Smooth muscle cell (in vitro differentiated cells): ENCODE measurements at regions not wholly inside any gene's neighbourhood (a gene's known extent, or its start where the extent isn't known, plus 50 kb on each side); places are given as distances from the start of the nearest gene placed in this dataset.

ENCODE experiments used
- DNase-seq: peaks from one replicate; lab custom pipeline; 2025; ENCODE audit not compliant: unreplicated experiment; lab: John Stamatoyannopoulos, UW
- H2AFZ ChIP-seq: fragments of 200-600 bp; sonication (generic); 2 replicates; pipeline ENCODE4 v1.6.0; 2016; ENCODE audit warnings: antibody characterized with exemption, low read depth, mild to moderate bottlenecking
- H3F3A ChIP-seq: fragments of 200-600 bp; sonication (generic); 2 replicates; pipeline ENCODE4 v1.6.0; 2017; ENCODE audit warnings: antibody characterized with exemption, low read depth
- H3K27ac ChIP-seq: fragments of 200-600 bp; sonication (generic); 2 replicates; pipeline ENCODE4 v1.5.1; 2016; ENCODE audit warnings: low read depth, mild to moderate bottlenecking
- H3K27me3 ChIP-seq: fragments of 200-600 bp; sonication (generic); 2 replicates; pipeline ENCODE4 v1.6.1; 2016; ENCODE audit warnings: low read depth, mild to moderate bottlenecking
- H3K36me3 ChIP-seq: fragments of 200-600 bp; sonication (generic); 2 replicates; pipeline ENCODE4 v1.5.1; 2016; ENCODE audit warnings: low read depth
- H3K4me1 ChIP-seq: fragments of 200-600 bp; sonication (generic); 2 replicates; pipeline ENCODE4 v1.5.1; 2016; ENCODE audit warnings: low read depth
- H3K4me2 ChIP-seq: fragments of 200-600 bp; sonication (generic); 2 replicates; pipeline ENCODE4 v1.6.0; 2016; ENCODE audit warnings: mild to moderate bottlenecking
- H3K4me3 ChIP-seq: fragments of 200-600 bp; sonication (generic); 2 replicates; pipeline ENCODE4 v1.5.1; 2016; ENCODE audit warnings: mild to moderate bottlenecking
- H3K79me2 ChIP-seq: fragments of 200-600 bp; sonication (generic); 2 replicates; pipeline ENCODE4 v1.6.0; 2016; ENCODE audit warnings: low read depth, mild to moderate bottlenecking
- H3K9ac ChIP-seq: fragments of 200-600 bp; sonication (generic); 2 replicates; pipeline ENCODE4 v1.6.0; 2016; ENCODE audit warnings: low read depth
- H3K9me3 ChIP-seq: fragments of 200-600 bp; sonication (generic); replicated peaks from 2 replicates; pipeline ENCODE4 v1.5.1; 2016; ENCODE audit warnings: low read depth
- H4K20me1 ChIP-seq: fragments of 200-600 bp; sonication (generic); 2 replicates; pipeline ENCODE4 v1.6.0; 2016; ENCODE audit warnings: low read depth
- WGBS: methylation state at CpG from one replicate; pipeline ENCODE4 v1.1.7; 2016; ENCODE audit warnings: low lambda C conversion rate; 5-methylcytosine and 5-hydroxymethylcytosine counted together
- TF ChIP-seq, protein P1 (sequence below): fragments of 200-600 bp; sonication (generic); IDR thresholded peaks from 2 replicates; pipeline ENCODE4 v1.5.1; 2017; ENCODE audit warnings: borderline replicate concordance, mild to moderate bottlenecking, antibody characterized with exemption; ENCODE audit not compliant: insufficient read depth, poor library complexity, severe bottlenecking

DNA sequence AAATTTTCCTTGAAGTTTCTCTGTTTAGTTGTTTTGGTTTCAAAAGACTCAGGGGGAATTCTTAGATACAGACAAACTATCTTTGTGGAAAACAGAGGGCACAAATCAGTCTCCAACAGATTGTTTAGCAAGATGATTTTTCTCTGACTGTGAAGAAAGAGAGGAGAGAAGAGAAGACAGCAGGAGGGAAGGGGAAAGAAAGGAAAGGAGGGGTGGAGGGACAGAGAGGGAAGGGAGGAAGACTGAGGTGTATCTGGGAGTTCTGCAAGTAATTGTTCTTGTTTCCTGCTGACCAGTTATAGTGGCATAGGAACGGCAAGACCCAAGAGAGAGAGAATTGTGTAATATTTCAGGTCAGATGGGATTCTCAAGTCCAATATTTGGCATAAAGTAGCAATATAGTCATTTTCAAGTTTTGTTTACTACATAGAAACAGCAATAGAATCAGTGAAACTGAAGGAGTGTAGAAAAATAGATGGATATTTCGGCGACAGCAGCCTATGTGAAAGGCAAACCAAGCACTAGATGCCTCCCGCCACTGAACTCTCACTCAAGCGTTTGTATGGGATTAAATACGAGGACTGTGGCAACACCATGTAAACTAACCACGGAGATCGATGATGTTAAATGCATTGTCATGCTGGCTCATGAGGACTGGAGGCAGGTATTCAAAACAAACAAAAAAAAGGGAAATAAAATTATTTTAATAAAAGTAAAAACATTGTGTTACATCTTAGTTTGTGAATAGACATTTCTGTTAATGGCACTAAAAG lies 342.5 kb downstream of the SLC16A7 start:
- no peak overlapping the region for H3K4me2 ChIP-seq
- H3K4me1 ChIP-seq, result no peaks in the 10 kb centered on the region
- TF ChIP-seq, protein P1, sequence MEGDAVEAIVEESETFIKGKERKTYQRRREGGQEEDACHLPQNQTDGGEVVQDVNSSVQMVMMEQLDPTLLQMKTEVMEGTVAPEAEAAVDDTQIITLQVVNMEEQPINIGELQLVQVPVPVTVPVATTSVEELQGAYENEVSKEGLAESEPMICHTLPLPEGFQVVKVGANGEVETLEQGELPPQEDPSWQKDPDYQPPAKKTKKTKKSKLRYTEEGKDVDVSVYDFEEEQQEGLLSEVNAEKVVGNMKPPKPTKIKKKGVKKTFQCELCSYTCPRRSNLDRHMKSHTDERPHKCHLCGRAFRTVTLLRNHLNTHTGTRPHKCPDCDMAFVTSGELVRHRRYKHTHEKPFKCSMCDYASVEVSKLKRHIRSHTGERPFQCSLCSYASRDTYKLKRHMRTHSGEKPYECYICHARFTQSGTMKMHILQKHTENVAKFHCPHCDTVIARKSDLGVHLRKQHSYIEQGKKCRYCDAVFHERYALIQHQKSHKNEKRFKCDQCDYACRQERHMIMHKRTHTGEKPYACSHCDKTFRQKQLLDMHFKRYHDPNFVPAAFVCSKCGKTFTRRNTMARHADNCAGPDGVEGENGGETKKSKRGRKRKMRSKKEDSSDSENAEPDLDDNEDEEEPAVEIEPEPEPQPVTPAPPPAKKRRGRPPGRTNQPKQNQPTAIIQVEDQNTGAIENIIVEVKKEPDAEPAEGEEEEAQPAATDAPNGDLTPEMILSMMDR, result no peak
- no peaks in the 10 kb centered on the region for H3K9me3 ChIP-seq
- no peak overlapping the region for H2AFZ ChIP-seq
- no peaks in the 10 kb centered on the region for H3K27me3 ChIP-seq
- H3K79me2 ChIP-seq, result no peaks in the 10 kb centered on the region
- no peak overlapping the region for H3K4me3 ChIP-seq
- H3F3A ChIP-seq, result no peaks in the 10 kb centered on the region
- no peak for DNase-seq
- H3K9ac ChIP-seq, result no peak overlapping the region
- no peaks in the 10 kb centered on the region for H3K36me3 ChIP-seq
- 82% methylated on average over 8 of the region's 8 CpGs for WGBS
- no peaks in the 10 kb centered on the region for H4K20me1 ChIP-seq
- H3K27ac ChIP-seq, result no peak overlapping the region

DNA sequence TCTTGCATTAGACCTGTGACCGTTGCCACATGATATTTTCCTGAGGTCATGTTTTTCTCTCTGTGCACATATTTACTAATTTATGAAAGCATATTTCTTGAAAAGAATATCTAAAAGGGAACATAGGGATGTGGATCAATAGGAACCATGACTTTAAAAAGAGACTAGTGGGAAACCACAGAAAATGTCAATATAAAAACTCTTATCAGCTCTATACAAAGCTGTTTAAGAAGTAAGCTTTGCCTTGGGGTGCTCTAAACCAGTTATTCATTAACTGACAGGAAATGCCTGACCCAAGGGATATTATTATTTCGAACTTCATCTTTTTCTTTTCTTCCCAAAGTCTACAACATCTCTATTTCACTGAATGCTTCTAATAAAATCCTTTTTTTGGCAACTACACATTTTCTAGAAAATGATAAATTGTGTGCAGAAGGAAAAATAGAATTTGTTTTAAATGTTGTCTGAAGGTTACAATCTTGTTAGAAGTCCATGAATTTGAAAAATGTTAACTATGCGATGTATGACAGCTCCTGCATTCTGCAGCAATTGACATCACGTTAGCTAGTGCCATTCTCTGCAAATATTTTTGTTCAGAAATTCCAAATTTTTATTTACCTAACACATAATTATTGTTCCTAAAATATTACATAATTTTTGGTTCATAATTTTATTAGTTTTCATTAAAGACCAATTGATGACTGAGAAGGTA lies 345.0 kb downstream of the SLC16A7 start:
- Histone ChIP-seq H3F3A (no peaks in the 10 kb centered on the region), H3K27me3 (no peaks in the 10 kb centered on the region), H3K36me3 (no peaks in the 10 kb centered on the region), H3K9ac (no peak overlapping the region), H2AFZ (no peak overlapping the region), H3K4me1 (no peaks in the 10 kb centered on the region), H3K79me2 (no peaks in the 10 kb centered on the region), H3K27ac (no peak overlapping the region), H3K4me2 (no peak overlapping the region), H3K9me3 (no peaks in the 10 kb centered on the region), H3K4me3 (no peak overlapping the region), H4K20me1 (no peaks in the 10 kb centered on the region)
- WGBS, result 61% methylated on average over 4 of the region's 4 CpGs
- TF ChIP-seq, protein P1, result no peak
- DNase-seq, result no peak

DNA sequence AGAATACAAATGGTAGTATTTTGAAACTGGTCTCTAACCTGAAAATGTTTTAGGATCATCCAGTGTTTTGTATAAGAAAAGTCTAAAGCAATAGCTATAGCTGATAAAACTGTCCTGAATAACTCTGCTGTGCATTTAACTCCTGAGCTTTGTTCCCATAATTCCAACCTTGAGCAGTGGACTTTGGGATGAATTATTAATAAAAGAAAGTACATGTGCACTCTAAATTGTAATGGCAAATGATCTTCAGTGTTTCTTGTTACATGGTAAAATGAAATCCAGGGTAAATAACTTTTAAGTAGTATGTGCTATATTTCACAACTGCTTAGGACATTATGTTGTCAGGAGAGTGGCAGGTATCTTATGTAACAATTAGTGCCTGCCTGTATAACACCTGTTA lies 345.6 kb downstream of the SLC16A7 start:
- H3K9me3 ChIP-seq, result no peaks in the 10 kb centered on the region

More for the DNA sequence above, 345.6 kb downstream of the SLC16A7 start:
- H3K4me3 ChIP-seq, result no peak overlapping the region
- no peaks in the 10 kb centered on the region for H3K27me3 ChIP-seq
- TF ChIP-seq, protein P1, result no peak
- H4K20me1 ChIP-seq, result no peaks in the 10 kb centered on the region
- no peaks in the 10 kb centered on the region for H3K79me2 ChIP-seq
- no peaks in the 10 kb centered on the region for H3F3A ChIP-seq
- no peaks in the 10 kb centered on the region for H3K36me3 ChIP-seq
- no peak overlapping the region for H2AFZ ChIP-seq
- no peak for DNase-seq
- no peaks in the 10 kb centered on the region for H3K4me1 ChIP-seq
- H3K9ac ChIP-seq, result no peak overlapping the region
- no peak overlapping the region for H3K4me2 ChIP-seq
- H3K27ac ChIP-seq, result no peak overlapping the region
